Endothelial cell of umbilical vein (primary cell): ENCODE measurements at regions not wholly inside any gene's neighbourhood (a gene's known extent, or its start where the extent isn't known, plus 50 kb on each side); places are given as distances from the start of the nearest gene placed in this dataset.

Experiments used
- BruUV-seq: library from RNA; stranded (reverse); fragments of 400-500 nt; replicated peaks from 2 replicates; lab custom pipeline; 2021; lab: Mats Ljungman, UMichigan
- CTCF ChIA-PET: fragments of 300-600, 350-600 bp; sonication (Branson Sonifier 250); formaldehyde crosslinking; loops from one replicate; lab custom pipeline; 2021; ENCODE audit warnings: antibody characterized with exemption, inconsistent platforms; lab: Charles Lee
- POLR2A ChIA-PET: fragments of 300-600, 350-600 bp; sonication (Branson Sonifier 250); formaldehyde crosslinking; loops from one replicate; lab custom pipeline; 2021; ENCODE audit warnings: antibody characterized with exemption, inconsistent platforms; lab: Charles Lee
- DNase-seq: peaks from one replicate; pipeline ENCODE4 v3.0.0-alpha.2; 2011; ENCODE audit warnings: low read depth, low spot score
- FAIRE-seq: peaks from 2 replicates; lab custom pipeline; 2011; peaks lifted over from hg19 to GRCh38; lab: Jason Lieb, UNC
- H2AFZ ChIP-seq: 2 replicates; pipeline ENCODE4 v1.6.0; 2012; ENCODE audit warnings: low read depth, low read length, control low read depth, inconsistent platforms
- H3K27ac ChIP-seq: 2 replicates; pipeline ENCODE4 v1.5.1; 2011; ENCODE audit warnings: low read depth, mild to moderate bottlenecking, control low read depth, low read length, moderate library complexity; ENCODE audit not compliant: insufficient read depth
- H3K27me3 ChIP-seq, 2 experiments: 2 replicates each; pipeline versions ENCODE4 v1.6.0 to v1.6.1; 2011; ENCODE audit warnings: low read length in 2 of 2, mixed read lengths in 1 of 2; ENCODE audit not compliant: control insufficient read depth in 2 of 2, insufficient read depth in 2 of 2
- H3K36me3 ChIP-seq, 2 experiments: 2 replicates in 1 of 2; 3 replicates in 1 of 2; pipeline ENCODE4 v1.5.1; 2011; ENCODE audit warnings: low read length in 2 of 2, mild to moderate bottlenecking in 1 of 2, moderate library complexity in 1 of 2; ENCODE audit not compliant: control insufficient read depth in 2 of 2, insufficient read depth in 2 of 2; ENCODE audit errors: extremely low read depth in 1 of 2
- H3K4me1 ChIP-seq: 3 replicates; pipeline ENCODE4 v1.5.1; 2011; ENCODE audit warnings: mild to moderate bottlenecking, low read length; ENCODE audit not compliant: control insufficient read depth, insufficient read depth; ENCODE audit errors: extremely low read depth
- H3K4me2 ChIP-seq: 2 replicates; pipeline ENCODE4 v1.6.1; 2011; ENCODE audit warnings: low read length, control low read depth, mixed read lengths; ENCODE audit not compliant: insufficient read depth
- H3K4me3 ChIP-seq, 3 experiments: fragments of 200-600 bp in 1 of 3; sonication (generic), shearing (Covaris generic) in 1 of 3; replicated peaks in 1 of 3; 2 replicates each; pipeline ENCODE4 v1.5.1; 2011 to 2016; ENCODE audit warnings: control low read depth in 3 of 3, low read length in 3 of 3, mild to moderate bottlenecking in 2 of 3, inconsistent platforms in 1 of 3, low read depth in 1 of 3, moderate library complexity in 1 of 3; ENCODE audit not compliant: insufficient read depth in 1 of 3
- H3K79me2 ChIP-seq: 2 replicates; pipeline ENCODE4 v1.6.0; 2012; ENCODE audit warnings: low read length, inconsistent platforms; ENCODE audit not compliant: control insufficient read depth, insufficient read depth
- H3K9ac ChIP-seq: replicated peaks from 2 replicates; pipeline ENCODE3; 2011; ENCODE audit warnings: low read length, control low read depth; ENCODE audit not compliant: insufficient read depth; ENCODE audit errors: extremely low read depth
- H3K9me1 ChIP-seq: replicated peaks from 3 replicates; pipeline ENCODE4 v1.6.0; 2011; ENCODE audit warnings: mild to moderate bottlenecking, low read length; ENCODE audit not compliant: control insufficient read depth, insufficient read depth; ENCODE audit errors: extremely low read depth
- H3K9me3 ChIP-seq: replicated peaks from 2 replicates; pipeline ENCODE4 v1.5.1; 2012; ENCODE audit warnings: low read length, inconsistent platforms; ENCODE audit not compliant: control insufficient read depth, insufficient read depth
- H4K20me1 ChIP-seq: replicated peaks from 2 replicates; pipeline ENCODE3; 2011; ENCODE audit warnings: mild to moderate bottlenecking, low read length; ENCODE audit not compliant: control insufficient read depth, insufficient read depth; ENCODE audit errors: extremely low read depth
- EZH2 ChIP-seq: IDR thresholded peaks from 2 replicates; pipeline ENCODE4 v1.6.1; 2012; ENCODE audit warnings: borderline replicate concordance, low read depth, mild to moderate bottlenecking, moderate library complexity, low read length, inconsistent platforms; ENCODE audit not compliant: severe bottlenecking
- FOS ChIP-seq: IDR thresholded peaks from 2 replicates; pipeline ENCODE4 v1.6.1; 2011; ENCODE audit warnings: mild to moderate bottlenecking, low read length, moderate library complexity, borderline replicate concordance; ENCODE audit not compliant: insufficient read depth
- GATA2 ChIP-seq: IDR thresholded peaks from 2 replicates; pipeline ENCODE4 v1.7.0; 2011; ENCODE audit warnings: low read depth, mild to moderate bottlenecking, moderate library complexity, mixed read lengths, low read length; ENCODE audit not compliant: insufficient read length, insufficient read depth
- JUN ChIP-seq: IDR thresholded peaks from 2 replicates; pipeline ENCODE4 v1.6.1; 2011; ENCODE audit warnings: borderline replicate concordance, low read depth; ENCODE audit not compliant: insufficient read length, insufficient read depth
- MYC ChIP-seq: IDR thresholded peaks from one replicate; pipeline ENCODE4 v1.6.1; 2011; ENCODE audit warnings: mild to moderate bottlenecking, low read depth, low read length
- POLR2A ChIP-seq: IDR thresholded peaks from 2 replicates; pipeline ENCODE4 v1.6.1; 2012; ENCODE audit warnings: low read depth, mild to moderate bottlenecking, control low read depth, low read length
- POLR2AphosphoS5 ChIP-seq: IDR thresholded peaks from 2 replicates; pipeline ENCODE4 v1.6.1; 2012; ENCODE audit warnings: low read depth, mild to moderate bottlenecking, control low read depth, low read length, moderate library complexity; ENCODE audit not compliant: insufficient read depth
- dilution Hi-C: fragments of 300-500 bp; cut with MboI; formaldehyde crosslinking; loops from one replicate; pipeline ENCODE4 v1.15.0; 2019; ENCODE audit warnings: low sequenced_read_pairs; ENCODE audit not compliant: extremely low pct_ligation_motif_present
- intact Hi-C: fragments of 100-400 bp; cut with micrococcal nuclease; formaldehyde crosslinking; loops from one replicate; pipeline ENCODE4 v1.10.0; 2022
- TF ChIP-seq, protein P1 (sequence below), 2 donors: IDR thresholded peaks; 1 replicate in 1 of 2; 2 replicates in 1 of 2; pipeline ENCODE4 v1.5.1; 2011; ENCODE audit warnings: low read length in 2 of 2, mild to moderate bottlenecking in 2 of 2, moderate library complexity in 2 of 2, control low read depth in 1 of 2, inconsistent platforms in 1 of 2, low read depth in 1 of 2; ENCODE audit not compliant: insufficient read depth in 1 of 2; ENCODE audit errors: extremely low read depth in 1 of 2
- TF ChIP-seq, protein P2 (sequence below): IDR thresholded peaks from 2 replicates; pipeline ENCODE4 v1.6.1; 2011; ENCODE audit not compliant: insufficient read depth, insufficient read length

DNA sequence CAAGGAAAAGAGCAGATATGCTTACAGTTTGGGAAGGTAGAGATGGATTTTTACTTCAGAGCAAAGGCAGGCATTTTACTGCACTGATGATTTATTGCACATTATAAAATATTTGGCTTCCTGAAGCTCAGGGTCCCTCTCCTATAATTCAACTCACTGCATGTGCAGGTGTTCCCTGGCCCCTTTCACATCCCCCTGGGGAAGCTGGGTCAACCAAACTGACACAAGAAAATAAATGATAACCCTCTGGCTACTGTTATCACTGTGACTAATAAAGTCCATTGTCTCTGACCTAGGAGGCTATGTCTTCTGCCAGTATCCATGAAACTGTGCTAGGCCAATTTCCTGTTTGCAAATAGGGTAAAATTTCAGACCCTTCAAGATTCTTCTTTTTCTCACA, 163.1 kb downstream of the ARL6IP6 start:
- no peak overlapping the region for H3K4me3 ChIP-seq
- no peaks in the 10 kb centered on the region for H3K27me3 ChIP-seq
- H3K9me3 ChIP-seq, result no peaks in the 10 kb centered on the region
- no TSS peak for BruUV-seq
- no peak for TF ChIP-seq JUN
- TF ChIP-seq FOS, result no peak
- TF ChIP-seq POLR2A, result no peak
- no peak for TF ChIP-seq POLR2AphosphoS5
- TF ChIP-seq, protein P1, sequence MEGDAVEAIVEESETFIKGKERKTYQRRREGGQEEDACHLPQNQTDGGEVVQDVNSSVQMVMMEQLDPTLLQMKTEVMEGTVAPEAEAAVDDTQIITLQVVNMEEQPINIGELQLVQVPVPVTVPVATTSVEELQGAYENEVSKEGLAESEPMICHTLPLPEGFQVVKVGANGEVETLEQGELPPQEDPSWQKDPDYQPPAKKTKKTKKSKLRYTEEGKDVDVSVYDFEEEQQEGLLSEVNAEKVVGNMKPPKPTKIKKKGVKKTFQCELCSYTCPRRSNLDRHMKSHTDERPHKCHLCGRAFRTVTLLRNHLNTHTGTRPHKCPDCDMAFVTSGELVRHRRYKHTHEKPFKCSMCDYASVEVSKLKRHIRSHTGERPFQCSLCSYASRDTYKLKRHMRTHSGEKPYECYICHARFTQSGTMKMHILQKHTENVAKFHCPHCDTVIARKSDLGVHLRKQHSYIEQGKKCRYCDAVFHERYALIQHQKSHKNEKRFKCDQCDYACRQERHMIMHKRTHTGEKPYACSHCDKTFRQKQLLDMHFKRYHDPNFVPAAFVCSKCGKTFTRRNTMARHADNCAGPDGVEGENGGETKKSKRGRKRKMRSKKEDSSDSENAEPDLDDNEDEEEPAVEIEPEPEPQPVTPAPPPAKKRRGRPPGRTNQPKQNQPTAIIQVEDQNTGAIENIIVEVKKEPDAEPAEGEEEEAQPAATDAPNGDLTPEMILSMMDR (IDR thresholded peaks at IDR 0.05; ENCODE audit: extremely low read depth in 1 of 2, insufficient read depth in 1 of 2, low read depth in 1 of 2, low read length in 2 of 2), result no peak
- TF ChIP-seq EZH2, result no peak
- no peak for TF ChIP-seq GATA2
- no peak for TF ChIP-seq MYC
- TF ChIP-seq, protein P2, sequence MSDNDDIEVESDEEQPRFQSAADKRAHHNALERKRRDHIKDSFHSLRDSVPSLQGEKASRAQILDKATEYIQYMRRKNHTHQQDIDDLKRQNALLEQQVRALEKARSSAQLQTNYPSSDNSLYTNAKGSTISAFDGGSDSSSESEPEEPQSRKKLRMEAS, result no peak
- no peak overlapping the region for H3K9ac ChIP-seq
- DNase-seq (no peak), FAIRE-seq (no peak)
- no peak overlapping the region for H3K4me2 ChIP-seq
- intact Hi-C loops, result no loop called here
- H3K9me1 ChIP-seq, result no peaks in the 10 kb centered on the region
- CTCF ChIA-PET, result no interaction called here
- no peaks in the 10 kb centered on the region for H3K36me3 ChIP-seq
- no peak overlapping the region for H2AFZ ChIP-seq
- no peaks in the 10 kb centered on the region for H4K20me1 ChIP-seq
- no peak overlapping the region for H3K27ac ChIP-seq
- no peaks in the 10 kb centered on the region for H3K79me2 ChIP-seq
- dilution Hi-C loops, result no loop called here
- POLR2A ChIA-PET, result no interaction called here
- no peaks in the 10 kb centered on the region for H3K4me1 ChIP-seq
